ENCODE measurements at regions not wholly inside any gene's neighbourhood (a gene's known extent, or its start where the extent isn't known, plus 50 kb on each side); places are given as distances from the start of the nearest gene placed in this dataset.

GRCh38 chr2:5098286-5098685 is 593.9 kb upstream of the SOX11 start:
- no peak for TF ChIP-seq CTCF (IDR thresholded peaks at IDR 0.05; ENCODE audit: low read length, missing control alignments)
- H3K4me3 ChIP-seq (replicated peaks; ENCODE audit: low read depth, low read length): no peak overlapping the region
- no peak for DNase-seq (ENCODE audit: low read depth)

GRCh38 chr2:5102823-5103222 is 589.4 kb upstream of the SOX11 start:
- DNase-seq (ENCODE audit: low read depth): no peak
- H3K4me3 ChIP-seq (replicated peaks; ENCODE audit: low read depth, low read length): no peak overlapping the region
- no peak for TF ChIP-seq CTCF (IDR thresholded peaks at IDR 0.05; ENCODE audit: low read length, missing control alignments)

GRCh38 chr2:5111581-5111980 is 580.6 kb upstream of the SOX11 start:
- DNase-seq (ENCODE audit: low read depth): no peak
- no peak for TF ChIP-seq CTCF (IDR thresholded peaks at IDR 0.05; ENCODE audit: low read length, missing control alignments)
- H3K4me3 ChIP-seq (replicated peaks; ENCODE audit: low read depth, low read length): no peak overlapping the region

- no peak for DNase-seq (ENCODE audit: low read depth)
- H3K4me3 ChIP-seq (replicated peaks; ENCODE audit: low read depth, low read length): no peak overlapping the region
- no peak for TF ChIP-seq CTCF (IDR thresholded peaks at IDR 0.05; ENCODE audit: low read length, missing control alignments)
Observed at GRCh38 chr2:5119046-5119445, 573.1 kb upstream of the SOX11 start.

- TF ChIP-seq CTCF (IDR thresholded peaks at IDR 0.05; ENCODE audit: low read length, missing control alignments): no peak
- H3K4me3 ChIP-seq (replicated peaks; ENCODE audit: low read depth, low read length): no peak overlapping the region
- no peak for DNase-seq (ENCODE audit: low read depth)
Observed at GRCh38 chr2:5121121-5121520, 571.1 kb upstream of the SOX11 start.

- no peak for TF ChIP-seq CTCF (IDR thresholded peaks at IDR 0.05; ENCODE audit: low read length, missing control alignments)
- H3K4me3 ChIP-seq (replicated peaks; ENCODE audit: low read depth, low read length): no peak overlapping the region
- no peak for DNase-seq (ENCODE audit: low read depth)
Observed at GRCh38 chr2:5121642-5122041, 570.5 kb upstream of the SOX11 start.

GRCh38 chr2:5123582-5124196 is 568.5 kb upstream of the SOX11 start:
- TF ChIP-seq CTCF (IDR thresholded peaks at IDR 0.05; ENCODE audit: low read length, missing control alignments): no peak

More at GRCh38 chr2:5123582-5124196, 568.5 kb upstream of the SOX11 start:
- DNase-seq (ENCODE audit: low read depth): no peak
- H3K4me3 ChIP-seq (replicated peaks; ENCODE audit: low read depth, low read length): no peak overlapping the region

Data from fibroblast of pulmonary artery (primary cell).